Tibial artery (tissue), 4 donors: ENCODE measurements at regions not wholly inside any gene's neighbourhood (a gene's known extent, or its start where the extent isn't known, plus 50 kb on each side); places are given as distances from the start of the nearest gene placed in this dataset.
A peak's percentile ranks its signal among the peaks of the same experiment; 100 is the strongest.

ENCODE experiments used
- DNase-seq, 2 donors: peaks; one replicate each; pipeline ENCODE4 v3.0.0-alpha.2; 2019
- H3K27ac ChIP-seq, 2 donors: fragments of 200-600 bp; sonication (generic) in 1 of 2; 1 replicate in 1 of 2; 2 replicates in 1 of 2; pipeline ENCODE4 v1.5.1; 2018 to 2019; ENCODE audit warnings: mild to moderate bottlenecking in 1 of 2
- H3K27me3 ChIP-seq, 2 donors: fragments of 200-600 bp; sonication (generic) in 1 of 2; one replicate each; pipeline versions ENCODE4 v1.5.1 to v1.6.0; 2016 to 2019
- H3K36me3 ChIP-seq, 3 donors: fragments of 200-600 bp; sonication (generic) in 2 of 3; one replicate each; pipeline ENCODE4 v1.5.1; 2016 to 2019; ENCODE audit warnings: mild to moderate bottlenecking in 2 of 3
- H3K4me1 ChIP-seq, 4 donors: fragments of 200-600 bp; sonication (generic) in 2 of 4; 1 replicate in 3 of 4; 2 replicates in 1 of 4; pipeline ENCODE4 v1.5.1; 2016 to 2019
- H3K4me3 ChIP-seq, 2 donors: fragments of 200-600 bp; sonication (generic) in 1 of 2; 1 replicate in 1 of 2; 2 replicates in 1 of 2; pipeline ENCODE4 v1.5.1; 2018 to 2019; ENCODE audit warnings: mild to moderate bottlenecking in 2 of 2
- H3K9me3 ChIP-seq, 3 donors: fragments of 200-600 bp; sonication (generic) in 1 of 3; one replicate each; pipeline ENCODE4 v1.5.1; 2016 to 2019
- CTCF ChIP-seq, 2 experiments: fragments of 200-600 bp in 1 of 2; fragments of 450-650 bp in 1 of 2; IDR thresholded peaks; one replicate each; pipeline ENCODE4 v1.5.1; 2017 to 2019; ENCODE audit warnings: antibody characterized with exemption in 2 of 2, mild to moderate bottlenecking in 1 of 2, moderate library complexity in 1 of 2
- intact Hi-C: fragments of 100-400 bp; cut with DNase I; formaldehyde crosslinking; loops from one replicate; pipeline ENCODE4 v1.15.0; 2023; ENCODE audit warnings: low total_unique reads

GRCh38 chr17:33667671-33668070, 374.6 kb upstream of the ASIC2 start:
- Histone ChIP-seq H3K4me1 (peaks cover 0 to 8% (median 0%) of the 10 kb centered on the region in 4 donors), H3K36me3 (no peaks in the 10 kb centered on the region), H3K27me3 (no peaks in the 10 kb centered on the region), H3K4me3 (no peak overlapping the region), H3K9me3 (no peaks in the 10 kb centered on the region), H3K27ac (no peak overlapping the region)
- DNase-seq, result no peak
- TF ChIP-seq CTCF (IDR thresholded peaks at IDR 0.05), result no peak
- intact Hi-C loops, result no loop called here

- TF ChIP-seq CTCF (IDR thresholded peaks at IDR 0.05), result no peak
- Histone ChIP-seq H3K4me3 (no peak overlapping the region), H3K4me1 (peaks cover 0 to 8% (median 0%) of the 10 kb centered on the region in 4 donors), H3K9me3 (no peaks in the 10 kb centered on the region), H3K27ac (no peak overlapping the region), H3K36me3 (no peaks in the 10 kb centered on the region), H3K27me3 (no peaks in the 10 kb centered on the region)
- DNase-seq, result no peak
- intact Hi-C loops, result no loop called here
Observed at GRCh38 chr17:33668516-33668915, 375.4 kb upstream of the ASIC2 start.

- Histone ChIP-seq H3K4me3 (no peak overlapping the region), H3K36me3 (no peaks in the 10 kb centered on the region), H3K27me3 (no peaks in the 10 kb centered on the region), H3K9me3 (no peaks in the 10 kb centered on the region), H3K4me1 (peaks cover 0 to 8% (median 0%) of the 10 kb centered on the region in 4 donors), H3K27ac (no peak overlapping the region)
- intact Hi-C loops, result no loop called here
- DNase-seq, result no peak
- TF ChIP-seq CTCF (IDR thresholded peaks at IDR 0.05), result no peak
Observed at GRCh38 chr17:33671491-33671890, 378.4 kb upstream of the ASIC2 start.

- H3K27me3 ChIP-seq, result no peaks in the 10 kb centered on the region
- H3K4me1 ChIP-seq, result no peaks in the 10 kb centered on the region
- H3K4me3 ChIP-seq, result no peak overlapping the region
- no peaks in the 10 kb centered on the region for H3K9me3 ChIP-seq
- H3K36me3 ChIP-seq, result no peaks in the 10 kb centered on the region
- peak; percentile 79 to 80 for TF ChIP-seq CTCF (IDR thresholded peaks at IDR 0.05)
- H3K27ac ChIP-seq, result no peak overlapping the region
- DNase-seq, result peak; percentile 54 to 69
- intact Hi-C loops, result no loop called here
Observed at GRCh38 chr17:33674685-33675084, 381.6 kb upstream of the ASIC2 start.

GRCh38 chr17:33676444-33676843, 383.3 kb upstream of the ASIC2 start:
- no peak for TF ChIP-seq CTCF (IDR thresholded peaks at IDR 0.05)
- no peaks in the 10 kb centered on the region for H3K4me1 ChIP-seq
- intact Hi-C loops, result no loop called here
- H3K27ac ChIP-seq, result no peak overlapping the region
- H3K36me3 ChIP-seq, result no peaks in the 10 kb centered on the region
- H3K4me3 ChIP-seq, result no peak overlapping the region
- DNase-seq, result no peak
- no peaks in the 10 kb centered on the region for H3K9me3 ChIP-seq
- no peaks in the 10 kb centered on the region for H3K27me3 ChIP-seq

GRCh38 chr17:33679595-33679994, 386.5 kb upstream of the ASIC2 start:
- no peaks in the 10 kb centered on the region for H3K9me3 ChIP-seq
- no peak for TF ChIP-seq CTCF (IDR thresholded peaks at IDR 0.05)
- intact Hi-C loops, result no loop called here
- no peak overlapping the region for H3K4me3 ChIP-seq
- DNase-seq, result no peak
- no peak overlapping the region for H3K27ac ChIP-seq
- H3K36me3 ChIP-seq, result no peaks in the 10 kb centered on the region
- no peaks in the 10 kb centered on the region for H3K27me3 ChIP-seq
- no peaks in the 10 kb centered on the region for H3K4me1 ChIP-seq
